ENCODE measurements at regions not wholly inside any gene's neighbourhood (a gene's known extent, or its start where the extent isn't known, plus 50 kb on each side); places are given as distances from the start of the nearest gene placed in this dataset.

- TF ChIP-seq CTCF (IDR thresholded peaks at IDR 0.05) (no peak), EP300 (IDR thresholded peaks at IDR 0.05) (no peak), POLR2A (IDR thresholded peaks at IDR 0.05) (no peak)
Observed at GRCh38 chr13:106118050-106118449, 417.4 kb downstream of the EFNB2 start.
